ENCODE measurements at regions not wholly inside any gene's neighbourhood (a gene's known extent, or its start where the extent isn't known, plus 50 kb on each side); places are given as distances from the start of the nearest gene placed in this dataset.

- TF ChIP-seq KDM1A (IDR thresholded peaks at IDR 0.05) (no peak), NBN (IDR thresholded peaks at IDR 0.05; ENCODE audit: low read depth) (no peak)
- FAIRE-seq, result no peak
- in situ Hi-C loops (cut with MboI), result no loop called here
- ChIA-PET CTCF (ENCODE audit: low intra/inter-chr PET ratio) (no interaction called here), POLR2A (no interaction called here)
- H4K20me1 ChIP-seq (replicated peaks; ENCODE audit: control insufficient read depth, insufficient read depth, low read length), result no peaks in the 10 kb centered on the region
- no TSS peak for BruUV-seq (replicated peaks)
- H3K9me1 ChIP-seq (ENCODE audit: control insufficient read depth, insufficient read depth, low read length), result no peaks in the 10 kb centered on the region
- no peak overlapping the region for H3K9ac ChIP-seq (ENCODE audit: insufficient read depth in 1 of 2, low read depth in 2 of 2, low read length in 2 of 2)
- no peaks in the 10 kb centered on the region for H3K9me3 ChIP-seq (replicated peaks; ENCODE audit: control insufficient read depth, insufficient read depth, low read depth, low read length)
- no peak overlapping the region for H3K4me2 ChIP-seq (ENCODE audit: insufficient read depth, low read length)
- ATAC-seq, result no peak
- H3K4me1 ChIP-seq (replicated peaks in 1 of 2; ENCODE audit: control insufficient read depth in 2 of 2, insufficient read depth in 2 of 2, low read length in 2 of 2), result no peaks in the 10 kb centered on the region
- H3K27me3 ChIP-seq (ENCODE audit: control insufficient read depth in 2 of 2, insufficient read depth in 2 of 2, low read length in 2 of 2), result no peaks in the 10 kb centered on the region
- no peaks in the 10 kb centered on the region for H3K79me2 ChIP-seq (ENCODE audit: control insufficient read depth, insufficient read depth, low read length)
- WGBS (ENCODE audit: insufficient coverage, low coverage, missing lambda C conversion rate), result 0% methylated on average over 1 of the region's 1 CpG
- H3K4me3 ChIP-seq, result no peak overlapping the region
- no peak overlapping the region for H3K27ac ChIP-seq (ENCODE audit: extremely low read depth, low read depth, low read length)
- H2AFZ ChIP-seq (ENCODE audit: low read depth, low read length), result no peak overlapping the region
- no peak for DNase-seq (ENCODE audit: extremely low read depth in 1 of 4, low spot score in 3 of 4)
- H3K36me3 ChIP-seq (ENCODE audit: control insufficient read depth, insufficient read depth, low read length), result no peaks in the 10 kb centered on the region
- intact Hi-C loops (cut with micrococcal nuclease), result no loop called here
Observed at GRCh38 chr12:114096461-114096860, 130.3 kb upstream of the RBM19 start.

GRCh38 chr12:114093520-114093919 lies 127.4 kb upstream of the RBM19 start:
- ChIA-PET CTCF (ENCODE audit: low intra/inter-chr PET ratio) (no interaction called here), POLR2A (no interaction called here)
- Histone ChIP-seq H3K9me1 (ENCODE audit: control insufficient read depth, insufficient read depth, low read length) (no peaks in the 10 kb centered on the region), H3K4me2 (ENCODE audit: insufficient read depth, low read length) (no peak overlapping the region), H3K27me3 (ENCODE audit: control insufficient read depth in 2 of 2, insufficient read depth in 2 of 2, low read length in 2 of 2) (no peaks in the 10 kb centered on the region), H3K9ac (ENCODE audit: insufficient read depth in 1 of 2, low read depth in 2 of 2, low read length in 2 of 2) (no peak overlapping the region), H3K79me2 (ENCODE audit: control insufficient read depth, insufficient read depth, low read length) (no peaks in the 10 kb centered on the region), H3K9me3 (replicated peaks; ENCODE audit: control insufficient read depth, insufficient read depth, low read depth, low read length) (no peaks in the 10 kb centered on the region), H3K4me3 (no peak overlapping the region), H3K4me1 (replicated peaks in 1 of 2; ENCODE audit: control insufficient read depth in 2 of 2, insufficient read depth in 2 of 2, low read length in 2 of 2) (no peaks in the 10 kb centered on the region), H2AFZ (ENCODE audit: low read depth, low read length) (no peak overlapping the region), H3K27ac (ENCODE audit: extremely low read depth, low read depth, low read length) (no peak overlapping the region), H4K20me1 (replicated peaks; ENCODE audit: control insufficient read depth, insufficient read depth, low read length) (no peaks in the 10 kb centered on the region), H3K36me3 (ENCODE audit: control insufficient read depth, insufficient read depth, low read length) (no peaks in the 10 kb centered on the region)
- FAIRE-seq (no peak), DNase-seq (ENCODE audit: extremely low read depth in 1 of 4, low spot score in 3 of 4) (no peak), ATAC-seq (no peak)
- 0% methylated on average over 3 of the region's 3 CpGs for WGBS (ENCODE audit: insufficient coverage, low coverage, missing lambda C conversion rate)
- intact Hi-C loops (cut with micrococcal nuclease), result no loop called here
- no TSS peak for BruUV-seq (replicated peaks)
- in situ Hi-C loops (cut with MboI), result no loop called here
- no peak for TF ChIP-seq ZNF780A (CRISPR knock-in tag; IDR thresholded peaks at IDR 0.05)
- no peak for TF ChIP-seq TAL1 (IDR thresholded peaks at IDR 0.05)
- TF ChIP-seq RBFOX2 (IDR thresholded peaks at IDR 0.05; ENCODE audit: low read depth, low read length), result no peak
- TF ChIP-seq ZFP36 (IDR thresholded peaks at IDR 0.05; ENCODE audit: low read depth, low read length, partially characterized antibody), result no peak
- TF ChIP-seq SMAD4 (CRISPR knock-in tag; conservative IDR thresholded peaks at IDR 0.05), result no peak
- no peak for TF ChIP-seq ZNF174 (CRISPR knock-in tag; IDR thresholded peaks at IDR 0.05)
- TF ChIP-seq HNRNPUL1 (IDR thresholded peaks at IDR 0.05; ENCODE audit: low read length), result no peak
- TF ChIP-seq ZNF121 (CRISPR knock-in tag; conservative IDR thresholded peaks at IDR 0.05), result no peak
- TF ChIP-seq ZNF778 (CRISPR knock-in tag; IDR thresholded peaks at IDR 0.05), result no peak
- TF ChIP-seq ZNF133 (CRISPR knock-in tag; IDR thresholded peaks at IDR 0.05), result no peak
- no peak for TF ChIP-seq ELF1 (tag; IDR thresholded peaks at IDR 0.05)
- no peak for TF ChIP-seq ZNF274 (IDR thresholded peaks at IDR 0.05; ENCODE audit: borderline replicate concordance, low read depth, low read length)
- TF ChIP-seq C11orf30 (IDR thresholded peaks at IDR 0.05; ENCODE audit: low read depth), result no peak
- TF ChIP-seq SMARCC2 (IDR thresholded peaks at IDR 0.05; ENCODE audit: low read depth), result no peak
- no peak for TF ChIP-seq PKNOX1 (IDR thresholded peaks at IDR 0.05)
- no peak for TF ChIP-seq ZNF384 (IDR thresholded peaks at IDR 0.05; ENCODE audit: low read depth, low read length)
- no peak for TF ChIP-seq MCM5 (IDR thresholded peaks at IDR 0.05; ENCODE audit: low read depth)
